Osteoblast (primary cell): ENCODE measurements at regions not wholly inside any gene's neighbourhood (a gene's known extent, or its start where the extent isn't known, plus 50 kb on each side); places are given as distances from the start of the nearest gene placed in this dataset.

Experiments
- DNase-seq: peaks from one replicate; pipeline ENCODE4 v3.0.0; 2011; ENCODE audit warnings: low spot score, mixed read lengths; ENCODE audit not compliant: insufficient read length; ENCODE audit errors: missing footprints
- H2AFZ ChIP-seq: 2 replicates; pipeline ENCODE4 v1.6.0; 2011; ENCODE audit warnings: mild to moderate bottlenecking, low read length
- H3K27ac ChIP-seq: 2 replicates; pipeline ENCODE4 v1.5.1; 2011; ENCODE audit warnings: mild to moderate bottlenecking, low read depth, low read length, moderate library complexity
- H3K27me3 ChIP-seq: 2 replicates; pipeline ENCODE4 v1.6.0; 2012; ENCODE audit warnings: mild to moderate bottlenecking, control low read depth, inconsistent platforms, low read length, moderate library complexity; ENCODE audit not compliant: insufficient read depth
- H3K36me3 ChIP-seq: 2 replicates; pipeline ENCODE4 v1.5.1; 2011; ENCODE audit warnings: mild to moderate bottlenecking, low read length, control low read depth, moderate library complexity; ENCODE audit not compliant: insufficient read depth
- H3K4me1 ChIP-seq: 2 replicates; pipeline ENCODE4 v1.5.1; 2011; ENCODE audit warnings: mild to moderate bottlenecking, low read length, control low read depth, moderate library complexity; ENCODE audit not compliant: insufficient read depth
- H3K4me2 ChIP-seq: 2 replicates; pipeline ENCODE4 v1.6.0; 2011; ENCODE audit warnings: mild to moderate bottlenecking, low read length; ENCODE audit not compliant: insufficient read depth
- H3K4me3 ChIP-seq: fragments of 200-600 bp; sonication (generic); 3 replicates; pipeline ENCODE4 v1.5.1; 2012; ENCODE audit warnings: mild to moderate bottlenecking, low read length, inconsistent platforms; ENCODE audit not compliant: insufficient read depth
- H3K79me2 ChIP-seq: 2 replicates; pipeline ENCODE4 v1.6.0; 2012; ENCODE audit warnings: mild to moderate bottlenecking, low read length, control low read depth, inconsistent platforms; ENCODE audit not compliant: insufficient read depth
- H3K9me3 ChIP-seq: 2 replicates; pipeline ENCODE4 v1.5.1; 2011; ENCODE audit warnings: low read depth, low read length, control low read depth
- H4K20me1 ChIP-seq: 2 replicates; pipeline ENCODE4 v1.6.0; 2012; ENCODE audit warnings: mild to moderate bottlenecking, low read length, control low read depth; ENCODE audit not compliant: insufficient read depth
- CTCF ChIP-seq: IDR thresholded peaks from 2 replicates; pipeline ENCODE4 v1.5.1; 2011; ENCODE audit warnings: mild to moderate bottlenecking, low read depth, low read length, moderate library complexity; ENCODE audit errors: extremely low read depth

DNA sequence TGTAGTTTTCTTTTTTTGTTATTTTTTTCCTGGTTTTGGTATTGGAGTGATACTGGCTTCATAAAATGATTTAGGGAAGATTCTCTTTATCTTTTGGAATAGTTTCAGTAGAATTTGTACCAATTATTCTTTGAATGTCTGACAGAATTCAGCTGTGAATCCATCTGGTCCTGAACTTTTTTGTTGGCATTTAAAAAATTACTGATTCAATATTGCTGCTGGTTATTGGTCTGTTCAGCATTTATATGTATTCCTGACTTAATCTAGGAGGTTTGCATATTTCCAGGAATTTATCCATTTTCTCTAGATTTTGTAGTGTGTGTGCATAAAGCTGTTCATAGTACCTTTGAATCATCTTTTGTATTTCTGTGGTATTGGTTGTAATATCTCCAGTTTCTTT, 100.2 kb downstream of the NXNL2 start:
- no peaks in the 10 kb centered on the region for H3K4me1 ChIP-seq
- H4K20me1 ChIP-seq: no peaks in the 10 kb centered on the region
- H3K36me3 ChIP-seq: no peaks in the 10 kb centered on the region
- H3K27ac ChIP-seq: no peak overlapping the region
- H2AFZ ChIP-seq: no peak overlapping the region
- no peak for TF ChIP-seq CTCF
- DNase-seq: no peak
- no peaks in the 10 kb centered on the region for H3K27me3 ChIP-seq
- no peaks in the 10 kb centered on the region for H3K9me3 ChIP-seq
- H3K79me2 ChIP-seq: no peaks in the 10 kb centered on the region
- no peak overlapping the region for H3K4me3 ChIP-seq
- no peak overlapping the region for H3K4me2 ChIP-seq

- Histone ChIP-seq H3K79me2 (no peaks in the 10 kb centered on the region), H3K27ac (no peak overlapping the region), H2AFZ (no peak overlapping the region), H3K4me3 (no peak overlapping the region), H4K20me1 (no peaks in the 10 kb centered on the region), H3K4me1 (peaks cover 21% of the 10 kb centered on the region), H3K9me3 (no peaks in the 10 kb centered on the region), H3K36me3 (no peaks in the 10 kb centered on the region), H3K27me3 (no peaks in the 10 kb centered on the region), H3K4me2 (peak overlapping the region; percentile 9)
- TF ChIP-seq CTCF: no peak
- DNase-seq: no peak
Observed at GRCh38 chr9:88641456-88642240, 106.7 kb downstream of the NXNL2 start.

- Histone ChIP-seq H3K9me3 (no peaks in the 10 kb centered on the region), H2AFZ (no peak overlapping the region), H3K4me2 (no peak overlapping the region), H4K20me1 (no peaks in the 10 kb centered on the region), H3K27me3 (no peaks in the 10 kb centered on the region), H3K79me2 (no peaks in the 10 kb centered on the region), H3K36me3 (no peaks in the 10 kb centered on the region), H3K4me1 (peaks cover 21% of the 10 kb centered on the region), H3K27ac (no peak overlapping the region), H3K4me3 (no peak overlapping the region)
- no peak for DNase-seq
- TF ChIP-seq CTCF: no peak
Observed at GRCh38 chr9:88642336-88642735, 107.4 kb downstream of the NXNL2 start.

GRCh38 chr9:88643931-88644330, 109.0 kb downstream of the NXNL2 start:
- no peak for DNase-seq
- H3K36me3 ChIP-seq: no peaks in the 10 kb centered on the region
- no peaks in the 10 kb centered on the region for H3K9me3 ChIP-seq
- no peaks in the 10 kb centered on the region for H3K79me2 ChIP-seq
- H3K27me3 ChIP-seq: no peaks in the 10 kb centered on the region
- no peak for TF ChIP-seq CTCF
- H3K4me2 ChIP-seq: no peak overlapping the region
- no peak overlapping the region for H2AFZ ChIP-seq
- H4K20me1 ChIP-seq: no peaks in the 10 kb centered on the region
- no peak overlapping the region for H3K4me3 ChIP-seq
- peaks cover 21% of the 10 kb centered on the region for H3K4me1 ChIP-seq
- no peak overlapping the region for H3K27ac ChIP-seq
